CD4-positive, alpha-beta T cell (primary cell): ENCODE measurements at regions not wholly inside any gene's neighbourhood (a gene's known extent, or its start where the extent isn't known, plus 50 kb on each side); places are given as distances from the start of the nearest gene placed in this dataset.

Experiments used
- ATAC-seq: fragments of 200-7000 bp; cut with Tn5 transposase; one replicate; pipeline ENCODE4 v1.10.0; 2022; ENCODE audit warnings: mild to moderate bottlenecking; ENCODE audit not compliant: poor library complexity
- CTCF ChIA-PET: fragments of 350-600 bp; sonication (Branson Sonifier 250); formaldehyde crosslinking; loops from one replicate; lab custom pipeline; 2021; ENCODE audit warnings: antibody characterized with exemption, inconsistent platforms; lab: Charles Lee
- POLR2A ChIA-PET: fragments of 350-600 bp; sonication (Branson Sonifier 250); formaldehyde crosslinking; loops from one replicate; lab custom pipeline; 2021; ENCODE audit warnings: antibody characterized with exemption, inconsistent platforms; lab: Charles Lee
- DNase-seq, 14 experiments: peaks; one replicate each; pipeline ENCODE4 v3.0.0-alpha.2; 2013 to 2020; ENCODE audit warnings: mixed read lengths in 2 of 14
- H3K27ac ChIP-seq, 2 donors: one replicate each; pipeline versions ENCODE4 v1.5.1 to v1.7.0; 2013; ENCODE audit warnings: low read length in 2 of 2, low read depth in 1 of 2, mild to moderate bottlenecking in 1 of 2
- H3K27me3 ChIP-seq, 2 experiments: 1 replicate in 1 of 2; 2 replicates in 1 of 2; pipeline versions ENCODE4 v1.6.1 to v1.7.0; 2013; ENCODE audit warnings: low read length in 2 of 2, control low read depth in 1 of 2, mild to moderate bottlenecking in 1 of 2, moderate library complexity in 1 of 2; ENCODE audit not compliant: insufficient read depth in 2 of 2, control insufficient read depth in 1 of 2
- H3K36me3 ChIP-seq: one replicate; pipeline ENCODE4 v1.6.1; 2013; ENCODE audit warnings: low read length, control low read depth; ENCODE audit not compliant: insufficient read depth
- H3K4me1 ChIP-seq: one replicate; pipeline ENCODE4 v1.6.1; 2013; ENCODE audit warnings: low read length, control low read depth; ENCODE audit not compliant: insufficient read depth
- H3K4me3 ChIP-seq: one replicate; pipeline ENCODE4 v1.5.1; 2013; ENCODE audit warnings: mild to moderate bottlenecking, low read length, moderate library complexity
- H3K9me3 ChIP-seq, 2 experiments: 1 replicate in 1 of 2; 2 replicates in 1 of 2; pipeline versions ENCODE4 v1.6.1 to v1.7.0; 2013; ENCODE audit warnings: low read length in 2 of 2, mild to moderate bottlenecking in 2 of 2, control low read depth in 1 of 2, moderate library complexity in 1 of 2; ENCODE audit not compliant: control insufficient read depth in 1 of 2, insufficient read depth in 1 of 2
- H3K27ac Mint-ChIP-seq: one replicate; pipeline ENCODE4 v1.8.0; 2020; ENCODE audit warnings: mixed read lengths
- H3K27me3 Mint-ChIP-seq: one replicate; pipeline ENCODE4 v1.8.0; 2021; ENCODE audit warnings: mixed read lengths
- H3K36me3 Mint-ChIP-seq: one replicate; pipeline ENCODE4 v1.8.0; 2021; ENCODE audit warnings: low read depth, mixed read lengths
- H3K4me1 Mint-ChIP-seq: one replicate; pipeline ENCODE4 v1.8.0; 2021; ENCODE audit warnings: low read depth, mixed read lengths
- H3K4me3 Mint-ChIP-seq: one replicate; pipeline ENCODE4 v1.8.0; 2020; ENCODE audit warnings: mild to moderate bottlenecking, mixed read lengths
- H3K9me3 Mint-ChIP-seq: one replicate; pipeline ENCODE4 v1.8.0; 2020; ENCODE audit warnings: mixed read lengths
- CTCF ChIP-seq: fragments of 200-600 bp; IDR thresholded peaks from one replicate; pipeline ENCODE4 v1.8.0; 2022; ENCODE audit warnings: antibody characterized with exemption, mild to moderate bottlenecking
- intact Hi-C, 2 experiments: fragments of 100-400 bp; cut with DNase I in 1 of 2; cut with micrococcal nuclease in 1 of 2; formaldehyde crosslinking; loops; one replicate each; pipeline versions ENCODE4 v1.15.1 to v1.9.0; 2023 to 2025; cut with DNase I, micrococcal nuclease

DNA sequence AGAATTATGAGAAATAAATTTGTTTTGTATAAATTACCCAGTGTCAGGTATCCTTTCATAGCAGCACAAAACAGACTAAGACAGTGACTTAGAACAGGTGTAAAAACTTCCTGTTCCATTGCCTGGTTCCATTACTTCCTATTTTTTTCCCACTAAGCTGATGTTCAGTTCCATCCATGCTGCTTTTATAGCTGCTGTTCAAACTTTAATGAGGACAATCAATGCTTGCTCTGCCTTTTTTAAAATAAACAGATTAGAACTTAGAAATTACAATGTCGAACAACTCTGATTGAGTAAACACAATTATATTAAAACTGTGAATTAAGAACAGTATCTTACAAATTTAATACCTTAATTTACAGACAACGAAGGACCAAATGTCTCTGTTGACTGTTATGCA, 818.9 kb downstream of the OLFM4 start:
- Histone ChIP-seq H3K36me3 (no peaks in the 10 kb centered on the region), H3K4me1 (no peaks in the 10 kb centered on the region), H3K4me3 (no peak overlapping the region), H3K27ac (no peak overlapping the region), H3K27me3 (no peaks in the 10 kb centered on the region), H3K9me3 (peaks cover 0 to 5% of the 10 kb centered on the region in 2 experiments)
- H3K27ac Mint-ChIP-seq: no peak overlapping the region
- TF ChIP-seq CTCF: no peak
- H3K4me3 Mint-ChIP-seq: no peak overlapping the region
- no peaks in the 10 kb centered on the region for H3K27me3 Mint-ChIP-seq
- intact Hi-C loops: no loop called here
- ChIA-PET POLR2A (no interaction called here), CTCF (no interaction called here)
- H3K36me3 Mint-ChIP-seq: no peaks in the 10 kb centered on the region
- H3K4me1 Mint-ChIP-seq: no peaks in the 10 kb centered on the region
- no peak for DNase-seq
- H3K9me3 Mint-ChIP-seq: peaks cover 9% of the 10 kb centered on the region
- no peak for ATAC-seq

- DNase-seq: no peak
- Mint-ChIP-seq H3K27me3 (no peaks in the 10 kb centered on the region), H3K27ac (no peak overlapping the region), H3K9me3 (peaks cover 9% of the 10 kb centered on the region), H3K4me1 (no peaks in the 10 kb centered on the region), H3K4me3 (no peak overlapping the region), H3K36me3 (no peaks in the 10 kb centered on the region)
- no peak for TF ChIP-seq CTCF
- CTCF ChIA-PET: no interaction called here
- no peak overlapping the region for H3K4me3 ChIP-seq
- peaks cover 0 to 2% of the 10 kb centered on the region in 2 experiments for H3K9me3 ChIP-seq
- no peak overlapping the region for H3K27ac ChIP-seq
- H3K4me1 ChIP-seq: no peaks in the 10 kb centered on the region
- POLR2A ChIA-PET: no interaction called here
- ATAC-seq: no peak
- intact Hi-C loops: no loop called here
- H3K36me3 ChIP-seq: no peaks in the 10 kb centered on the region
- H3K27me3 ChIP-seq: no peaks in the 10 kb centered on the region
Observed at GRCh38 chr13:53848366-53848961, 819.9 kb downstream of the OLFM4 start.

GRCh38 chr13:53854321-53854720, 825.7 kb downstream of the OLFM4 start:
- Mint-ChIP-seq H3K36me3 (no peaks in the 10 kb centered on the region), H3K4me1 (no peaks in the 10 kb centered on the region), H3K9me3 (peaks cover 4% of the 10 kb centered on the region), H3K27ac (no peak overlapping the region), H3K27me3 (no peaks in the 10 kb centered on the region), H3K4me3 (no peak overlapping the region)
- Histone ChIP-seq H3K36me3 (no peaks in the 10 kb centered on the region), H3K4me3 (no peak overlapping the region), H3K27ac (no peak overlapping the region), H3K27me3 (no peaks in the 10 kb centered on the region), H3K9me3 (peaks cover 0 to 5% of the 10 kb centered on the region in 2 experiments), H3K4me1 (no peaks in the 10 kb centered on the region)
- TF ChIP-seq CTCF: no peak
- POLR2A ChIA-PET: no interaction called here
- CTCF ChIA-PET: no interaction called here
- DNase-seq (no peak), ATAC-seq (no peak)
- intact Hi-C loops: no loop called here
